ENCODE measurements at regions not wholly inside any gene's neighbourhood (a gene's known extent, or its start where the extent isn't known, plus 50 kb on each side); places are given as distances from the start of the nearest gene placed in this dataset.

DNA sequence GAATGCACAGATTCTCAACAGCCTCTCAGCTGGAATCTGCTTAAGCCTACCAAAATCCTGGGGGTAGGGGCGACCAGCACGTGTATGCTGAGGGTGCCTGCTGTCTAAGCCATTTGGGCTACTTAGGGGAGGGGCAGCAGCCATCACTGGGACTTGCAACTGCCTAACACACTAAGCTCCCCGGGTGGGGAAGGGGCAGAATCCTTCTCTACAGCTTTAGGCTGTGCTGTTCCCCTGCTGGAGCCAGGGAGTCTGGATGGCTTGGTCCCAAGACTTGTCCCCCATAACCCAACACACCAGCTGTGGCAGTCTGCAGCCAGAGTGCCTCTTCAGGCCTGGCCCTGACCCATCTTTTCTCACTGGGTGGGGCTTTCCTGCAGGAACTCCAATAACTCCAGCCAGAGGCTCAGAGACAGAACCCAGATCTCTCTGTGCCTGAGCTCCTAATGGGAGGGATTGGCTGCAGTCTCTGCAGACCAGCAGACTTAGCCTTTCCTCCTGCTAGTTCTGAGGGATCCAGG lies 305.4 kb upstream of the RND3 start:
- no peak for TF ChIP-seq CTCF (IDR thresholded peaks at IDR 0.05)
- TF ChIP-seq POLR2A (IDR thresholded peaks at IDR 0.05), result no peak
- H3K4me3 ChIP-seq (ENCODE audit: low read depth, poor library complexity, severe bottlenecking), result no peak overlapping the region
- 97 to 100% methylated on average over 3 of the region's 3 CpGs for WGBS, 2 donors
- DNase-seq (ENCODE audit: low spot score in 2 of 2), result no peak
- intact Hi-C loops (cut with DNase I; ENCODE audit: low total_unique reads), result no loop called here

GRCh38 chr2:150791567-150791966 lies 304.1 kb upstream of the RND3 start:
- H3K4me3 ChIP-seq (ENCODE audit: low read depth, poor library complexity, severe bottlenecking), result no peak overlapping the region
- intact Hi-C loops (cut with DNase I; ENCODE audit: low total_unique reads), result no loop called here
- no peak for DNase-seq (ENCODE audit: low spot score in 2 of 2)
- no peak for TF ChIP-seq POLR2A (IDR thresholded peaks at IDR 0.05)
- no peak for TF ChIP-seq CTCF (IDR thresholded peaks at IDR 0.05)

GRCh38 chr2:150789376-150789905 lies 302.0 kb upstream of the RND3 start:
- intact Hi-C loops (cut with DNase I; ENCODE audit: low total_unique reads), result no loop called here
- 56 to 76% methylated on average over 2 of the region's 2 CpGs for WGBS, 2 donors
- no peak for TF ChIP-seq CTCF (IDR thresholded peaks at IDR 0.05)
- no peak for TF ChIP-seq POLR2A (IDR thresholded peaks at IDR 0.05)
- no peak overlapping the region for H3K4me3 ChIP-seq (ENCODE audit: low read depth, poor library complexity, severe bottlenecking)
- no peak for DNase-seq (ENCODE audit: low spot score in 2 of 2)

DNA sequence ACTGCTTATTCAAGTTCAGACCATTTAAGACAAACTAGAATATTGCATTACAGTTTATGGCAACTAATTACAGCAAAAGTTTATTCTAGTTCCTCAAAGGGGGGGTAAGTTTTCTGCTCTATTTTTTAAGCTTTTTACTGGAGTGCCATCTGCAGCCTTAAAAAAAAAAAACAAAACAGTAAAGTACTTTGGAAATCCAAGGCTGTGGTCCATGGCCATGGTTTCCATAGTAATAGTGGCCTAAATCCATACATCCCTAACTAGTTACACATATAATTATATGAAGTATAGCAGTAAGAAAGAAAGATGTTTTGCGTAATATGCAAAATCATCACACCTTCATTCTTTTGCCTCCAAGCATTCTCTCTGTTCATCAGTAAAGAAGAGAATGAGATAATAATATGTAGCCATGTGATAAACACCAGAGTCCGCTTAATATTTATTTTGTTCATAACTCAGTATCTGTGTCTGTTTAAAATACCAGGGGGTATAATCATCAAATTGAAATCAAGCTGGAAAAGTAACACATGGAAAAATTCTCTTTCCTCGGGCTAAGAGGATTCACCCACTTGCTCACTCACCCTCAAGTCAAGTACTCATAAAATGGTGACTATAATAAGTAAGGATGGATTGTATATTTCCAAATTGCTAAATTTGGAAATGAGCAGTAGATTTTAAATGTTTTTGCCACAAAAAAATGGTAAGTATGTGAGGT lies 301.1 kb upstream of the RND3 start:
- intact Hi-C loops (cut with DNase I; ENCODE audit: low total_unique reads), result no loop called here
- no peak for DNase-seq (ENCODE audit: low spot score in 2 of 2)
- 72 to 74% methylated on average over 3 of the region's 3 CpGs for WGBS, 2 donors
- TF ChIP-seq CTCF (IDR thresholded peaks at IDR 0.05), result no peak
- TF ChIP-seq POLR2A (IDR thresholded peaks at IDR 0.05), result no peak
- no peak overlapping the region for H3K4me3 ChIP-seq (ENCODE audit: low read depth, poor library complexity, severe bottlenecking)

DNA sequence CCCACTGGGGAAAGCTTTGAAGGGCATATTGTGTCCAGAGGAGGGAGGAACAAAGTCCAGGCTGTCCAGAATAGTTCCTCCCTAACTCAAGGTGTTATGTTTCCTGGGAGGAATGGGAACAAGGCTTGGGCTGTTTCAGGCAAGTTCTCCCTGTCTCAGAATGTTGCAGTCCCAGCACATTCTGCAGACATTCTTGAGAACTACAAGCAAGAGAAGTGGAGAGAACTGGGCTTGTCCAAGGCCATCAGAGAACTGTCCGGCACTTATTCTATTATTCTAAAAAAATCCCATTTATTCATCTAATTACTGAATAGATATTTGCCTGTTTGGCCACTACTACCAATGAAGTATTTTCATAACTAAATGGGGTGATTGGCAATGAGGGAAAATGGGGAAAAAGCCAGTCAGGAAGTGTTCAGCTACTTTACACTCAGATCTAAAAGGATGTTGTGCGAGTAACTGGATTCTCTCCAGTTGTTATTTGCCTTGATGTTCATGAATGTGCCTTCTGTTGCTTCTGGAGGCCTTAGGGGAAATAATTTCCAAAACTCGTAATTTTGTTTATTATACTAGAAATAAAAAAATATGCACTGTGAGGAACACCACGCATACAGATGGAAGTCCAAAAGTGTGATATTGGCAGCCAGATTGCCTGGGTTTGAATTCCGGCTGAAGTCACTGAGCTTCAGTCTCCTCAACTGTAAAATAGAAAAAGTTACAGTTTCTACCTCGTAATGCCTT lies 300.1 kb upstream of the RND3 start:
- TF ChIP-seq POLR2A (IDR thresholded peaks at IDR 0.05) (no peak), CTCF (IDR thresholded peaks at IDR 0.05) (no peak)
- no peak for DNase-seq (ENCODE audit: low spot score in 2 of 2)
- intact Hi-C loops (cut with DNase I; ENCODE audit: low total_unique reads), result no loop called here
- WGBS, 2 donors, result 47 to 55% methylated on average over 6 of the region's 6 CpGs
- H3K4me3 ChIP-seq (ENCODE audit: low read depth, poor library complexity, severe bottlenecking), result no peak overlapping the region
